ENCODE measurements at regions not wholly inside any gene's neighbourhood (a gene's known extent, or its start where the extent isn't known, plus 50 kb on each side); places are given as distances from the start of the nearest gene placed in this dataset.

DNA sequence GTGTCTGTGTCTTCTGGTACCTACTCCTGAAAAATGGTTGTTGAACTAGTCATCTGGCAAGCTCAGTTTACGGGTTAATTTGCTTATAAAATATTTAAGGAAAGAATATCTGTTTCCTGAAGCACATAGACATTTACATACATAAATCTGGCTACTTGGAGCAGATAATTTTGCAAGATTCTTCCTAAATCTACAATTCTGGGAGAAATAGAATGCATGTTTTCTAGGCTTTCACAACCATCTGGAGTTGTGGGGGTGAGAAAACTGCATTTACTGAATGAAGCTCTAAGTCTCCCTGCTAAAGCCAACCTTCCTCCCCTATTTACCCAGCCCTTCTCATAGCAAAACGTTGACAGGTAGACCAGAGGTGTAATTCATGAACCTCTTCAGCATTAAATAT is 393.7 kb upstream of the ARGLU1 start:
- no peak for TF ChIP-seq POLR2AphosphoS5 (IDR thresholded peaks at IDR 0.05)
- TF ChIP-seq, protein P1, sequence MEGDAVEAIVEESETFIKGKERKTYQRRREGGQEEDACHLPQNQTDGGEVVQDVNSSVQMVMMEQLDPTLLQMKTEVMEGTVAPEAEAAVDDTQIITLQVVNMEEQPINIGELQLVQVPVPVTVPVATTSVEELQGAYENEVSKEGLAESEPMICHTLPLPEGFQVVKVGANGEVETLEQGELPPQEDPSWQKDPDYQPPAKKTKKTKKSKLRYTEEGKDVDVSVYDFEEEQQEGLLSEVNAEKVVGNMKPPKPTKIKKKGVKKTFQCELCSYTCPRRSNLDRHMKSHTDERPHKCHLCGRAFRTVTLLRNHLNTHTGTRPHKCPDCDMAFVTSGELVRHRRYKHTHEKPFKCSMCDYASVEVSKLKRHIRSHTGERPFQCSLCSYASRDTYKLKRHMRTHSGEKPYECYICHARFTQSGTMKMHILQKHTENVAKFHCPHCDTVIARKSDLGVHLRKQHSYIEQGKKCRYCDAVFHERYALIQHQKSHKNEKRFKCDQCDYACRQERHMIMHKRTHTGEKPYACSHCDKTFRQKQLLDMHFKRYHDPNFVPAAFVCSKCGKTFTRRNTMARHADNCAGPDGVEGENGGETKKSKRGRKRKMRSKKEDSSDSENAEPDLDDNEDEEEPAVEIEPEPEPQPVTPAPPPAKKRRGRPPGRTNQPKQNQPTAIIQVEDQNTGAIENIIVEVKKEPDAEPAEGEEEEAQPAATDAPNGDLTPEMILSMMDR (IDR thresholded peaks at IDR 0.05): no peak

Data from breast epithelium (tissue), 3 donors.